BLaER1 treated with 17β-estradiol and CSF1 and Interleukin-3, amounts not matched to agents 10 nM and 100 nM (cell line): ENCODE measurements at regions not wholly inside any gene's neighbourhood (a gene's known extent, or its start where the extent isn't known, plus 50 kb on each side); places are given as distances from the start of the nearest gene placed in this dataset.
"Not testable (repeated sequence)": the region's sequence is repeated elsewhere in the genome, so short reads cannot be mapped to it uniquely, and the experiment has no call there.

Experiments
- H3K27ac ChIP-seq, 11 experiments: shearing (Covaris generic); formaldehyde crosslinking; 2 replicates each; pipeline ENCODE4 v1.8.1; 2022
- H3K27me3 ChIP-seq, 11 experiments: shearing (Covaris generic); formaldehyde crosslinking; 2 replicates each; pipeline ENCODE4 v1.8.1; 2022
- H3K36me3 ChIP-seq, 11 experiments: shearing (Covaris generic); formaldehyde crosslinking; 2 replicates each; pipeline ENCODE4 v1.8.1; 2022
- H3K4me1 ChIP-seq, 10 experiments: shearing (Covaris generic); formaldehyde crosslinking; 2 replicates each; pipeline ENCODE4 v1.8.1; 2022
- H3K4me2 ChIP-seq, 11 experiments: shearing (Covaris generic); formaldehyde crosslinking; 2 replicates each; pipeline ENCODE4 v1.8.1; 2022
- H3K4me3 ChIP-seq, 10 experiments: shearing (Covaris generic); formaldehyde crosslinking; 2 replicates each; pipeline ENCODE4 v1.8.1; 2022
- H3K9ac ChIP-seq, 11 experiments: shearing (Covaris generic); formaldehyde crosslinking; 2 replicates each; pipeline ENCODE4 v1.8.1; 2022
- H3K9me3 ChIP-seq, 11 experiments: shearing (Covaris generic); formaldehyde crosslinking; replicated peaks in 1 of 11; 2 replicates each; pipeline ENCODE4 v1.8.1; 2022
- H4K20me1 ChIP-seq, 11 experiments: shearing (Covaris generic); formaldehyde crosslinking; 2 replicates each; pipeline ENCODE4 v1.8.1; 2022

DNA sequence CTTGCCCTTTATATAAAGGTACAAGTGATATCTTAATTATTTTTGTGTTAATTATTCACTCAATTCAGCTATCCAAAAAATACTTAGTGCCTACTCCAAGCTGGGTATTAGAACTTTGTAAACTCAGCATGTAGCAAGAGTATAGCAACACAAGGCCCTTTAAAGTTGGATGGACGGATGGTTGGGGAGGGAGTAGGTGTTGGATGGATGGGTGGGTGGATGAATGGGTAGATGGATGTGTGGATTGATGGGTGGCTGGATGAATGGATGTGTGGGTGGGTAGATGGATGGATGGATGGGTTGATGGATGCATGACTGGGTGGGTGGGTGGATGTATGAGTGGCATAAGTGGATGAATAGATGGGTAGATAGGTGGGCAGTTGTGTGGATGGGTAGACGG is 211.5 kb downstream of the BANP start:
- not testable (repeated sequence) for H3K9me3 ChIP-seq, H3K4me3 ChIP-seq, H3K9ac ChIP-seq, H3K4me2 ChIP-seq, H3K27ac ChIP-seq, H3K27me3 ChIP-seq, H4K20me1 ChIP-seq, H3K36me3 ChIP-seq
- H3K4me1 ChIP-seq, result peaks cover 0 to 22% (median 6%) of the 10 kb centered on the region in 10 experiments; a peak in 10 of 20 replicates

DNA sequence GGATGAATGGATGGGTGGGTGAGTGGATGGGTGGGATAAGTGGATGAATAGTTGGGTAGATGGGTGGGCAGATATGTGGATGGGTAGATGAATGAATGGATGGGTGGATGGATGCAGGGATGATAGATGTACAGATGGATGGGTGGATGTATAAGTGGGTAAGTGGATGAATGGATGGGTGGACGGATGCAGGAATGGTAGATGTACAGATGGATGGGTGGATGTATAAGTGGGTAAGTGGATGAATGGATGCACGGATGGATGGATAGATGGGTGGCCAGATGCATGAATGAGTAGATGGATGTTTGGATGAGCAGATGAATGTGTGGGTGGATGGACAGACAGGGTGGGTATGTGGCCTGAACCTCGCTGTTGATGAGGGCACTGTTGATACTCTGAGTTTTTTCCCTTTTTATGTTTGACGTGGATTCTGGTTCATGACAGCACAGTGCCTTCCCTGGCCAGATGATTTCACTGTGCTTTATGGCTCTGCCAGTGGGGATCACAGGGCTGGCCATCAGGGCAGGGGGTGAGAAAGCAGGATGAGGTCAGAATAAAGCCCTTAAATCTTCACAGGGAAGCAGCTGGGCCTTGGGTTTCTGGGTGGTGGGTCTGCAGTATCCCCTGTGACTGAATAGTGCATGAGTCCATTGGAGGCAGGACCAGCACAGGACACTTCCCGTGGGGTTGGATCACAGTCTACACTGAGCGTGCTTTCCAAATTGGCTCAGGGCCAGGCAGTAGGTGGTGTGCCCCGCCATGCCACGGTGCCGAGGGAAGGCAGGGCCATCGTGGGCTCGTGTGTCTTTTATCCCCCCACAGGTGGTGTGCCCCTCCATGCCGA is 213.2 kb downstream of the BANP start:
- not testable (repeated sequence) for H3K27me3 ChIP-seq, H3K27ac ChIP-seq, H3K36me3 ChIP-seq, H3K9me3 ChIP-seq, H3K9ac ChIP-seq, H3K4me3 ChIP-seq, H4K20me1 ChIP-seq
- Histone ChIP-seq H3K4me2 (peak overlapping the region in 1 of 11 experiments; percentile 20; a peak in 3 of 22 replicates), H3K4me1 (peaks cover 0 to 34% (median 22%) of the 10 kb centered on the region in 10 experiments; a peak in 17 of 20 replicates)

DNA sequence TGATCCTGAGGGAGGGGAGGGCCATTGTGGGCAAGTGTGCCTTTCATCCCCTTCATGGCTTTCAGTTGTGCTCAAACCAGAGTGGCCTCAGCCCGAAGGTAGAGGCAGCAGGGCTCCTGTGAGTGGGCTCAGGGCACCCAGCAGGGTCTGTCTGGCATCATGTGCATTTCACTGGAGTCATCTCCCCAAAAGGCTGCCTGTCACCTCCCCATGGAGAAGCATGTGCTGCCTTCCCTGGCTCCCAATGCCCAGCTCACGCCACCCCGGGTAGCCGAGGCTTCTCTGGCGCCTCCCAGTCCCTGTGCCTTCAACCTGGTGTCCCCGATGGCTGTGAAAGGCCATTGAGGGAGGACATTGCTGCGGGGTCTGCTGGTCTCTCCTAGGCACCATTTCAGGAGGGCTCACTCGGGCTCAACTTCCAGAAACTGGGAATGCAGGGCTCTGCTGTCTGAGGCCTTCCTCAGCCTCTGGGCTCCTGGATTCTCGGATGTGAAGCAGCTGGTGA is 213.9 kb downstream of the BANP start:
- H4K20me1 ChIP-seq, H3K9ac ChIP-seq, H3K27ac ChIP-seq, H3K36me3 ChIP-seq, H3K4me3 ChIP-seq, H3K27me3 ChIP-seq, H3K9me3 ChIP-seq: not testable (repeated sequence)
- Histone ChIP-seq H3K4me2 (peak overlapping the region in 2 of 11 experiments; percentile 5 to 20; a peak in 3 of 22 replicates), H3K4me1 (peaks cover 0 to 39% (median 28%) of the 10 kb centered on the region in 10 experiments; a peak in 17 of 20 replicates)

DNA sequence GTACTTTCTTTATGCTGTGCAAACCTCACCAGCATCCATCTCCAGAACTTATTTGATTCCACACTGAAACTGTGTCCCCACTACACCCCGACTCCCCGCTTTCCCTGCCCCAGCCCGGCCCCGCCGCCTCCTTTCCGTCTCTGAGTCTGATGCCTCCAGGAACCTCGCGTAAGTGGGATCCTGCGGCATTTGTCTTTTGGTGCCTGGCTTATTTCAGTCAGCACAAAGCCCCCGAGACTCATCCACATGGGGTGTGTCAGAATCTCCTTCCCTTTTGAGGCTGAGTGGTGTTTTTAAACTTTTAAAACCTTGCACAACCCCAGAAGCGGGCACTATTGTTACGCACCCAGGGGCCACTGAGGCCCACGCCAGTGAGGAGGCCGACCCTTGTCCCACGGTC is 214.4 kb downstream of the BANP start:
- H3K36me3 ChIP-seq, H3K27ac ChIP-seq, H3K9ac ChIP-seq, H3K9me3 ChIP-seq, H3K27me3 ChIP-seq, H3K4me3 ChIP-seq, H4K20me1 ChIP-seq: not testable (repeated sequence)
- Histone ChIP-seq H3K4me2 (peak overlapping the region in 1 of 11 experiments; percentile 20; a peak in 2 of 22 replicates), H3K4me1 (peaks cover 2 to 45% (median 34%) of the 10 kb centered on the region in 10 experiments; a peak in 19 of 20 replicates)

DNA sequence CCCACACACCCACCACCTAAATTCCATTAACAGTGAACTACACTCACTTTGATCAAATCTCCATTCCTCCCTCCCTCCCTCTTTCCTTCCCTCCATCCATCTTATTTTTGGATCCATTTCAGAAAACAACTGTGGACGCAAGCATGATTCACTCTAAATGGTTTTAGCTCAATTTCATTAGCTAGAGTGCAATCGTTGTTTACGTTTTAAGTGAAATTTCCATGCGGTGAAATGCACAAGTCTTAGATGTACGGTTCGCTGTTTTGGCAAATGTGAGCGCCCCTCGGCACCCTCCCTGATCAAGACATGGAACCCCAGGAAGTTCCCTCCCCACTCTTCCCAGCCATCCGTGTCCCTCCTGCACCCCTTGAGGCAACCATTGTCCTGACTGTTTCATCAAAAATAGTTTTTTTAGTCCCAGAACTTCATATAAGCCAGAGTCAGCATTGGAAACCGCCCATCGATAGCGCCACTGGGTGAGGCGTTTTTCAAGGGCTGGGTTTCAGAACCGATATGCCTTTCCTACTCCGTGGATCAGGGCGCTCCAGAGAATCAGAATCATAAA is 215.1 kb downstream of the BANP start:
- not testable (repeated sequence) for H3K9me3 ChIP-seq, H3K27me3 ChIP-seq, H3K27ac ChIP-seq, H3K9ac ChIP-seq, H3K36me3 ChIP-seq, H3K4me3 ChIP-seq, H4K20me1 ChIP-seq
- peaks cover 8 to 51% (median 40%) of the 10 kb centered on the region in 10 experiments; a peak in 19 of 20 replicates for H3K4me1 ChIP-seq
- peak overlapping the region in 5 of 11 experiments; percentile 24 to 38 (median 34); a peak in 6 of 22 replicates for H3K4me2 ChIP-seq

DNA sequence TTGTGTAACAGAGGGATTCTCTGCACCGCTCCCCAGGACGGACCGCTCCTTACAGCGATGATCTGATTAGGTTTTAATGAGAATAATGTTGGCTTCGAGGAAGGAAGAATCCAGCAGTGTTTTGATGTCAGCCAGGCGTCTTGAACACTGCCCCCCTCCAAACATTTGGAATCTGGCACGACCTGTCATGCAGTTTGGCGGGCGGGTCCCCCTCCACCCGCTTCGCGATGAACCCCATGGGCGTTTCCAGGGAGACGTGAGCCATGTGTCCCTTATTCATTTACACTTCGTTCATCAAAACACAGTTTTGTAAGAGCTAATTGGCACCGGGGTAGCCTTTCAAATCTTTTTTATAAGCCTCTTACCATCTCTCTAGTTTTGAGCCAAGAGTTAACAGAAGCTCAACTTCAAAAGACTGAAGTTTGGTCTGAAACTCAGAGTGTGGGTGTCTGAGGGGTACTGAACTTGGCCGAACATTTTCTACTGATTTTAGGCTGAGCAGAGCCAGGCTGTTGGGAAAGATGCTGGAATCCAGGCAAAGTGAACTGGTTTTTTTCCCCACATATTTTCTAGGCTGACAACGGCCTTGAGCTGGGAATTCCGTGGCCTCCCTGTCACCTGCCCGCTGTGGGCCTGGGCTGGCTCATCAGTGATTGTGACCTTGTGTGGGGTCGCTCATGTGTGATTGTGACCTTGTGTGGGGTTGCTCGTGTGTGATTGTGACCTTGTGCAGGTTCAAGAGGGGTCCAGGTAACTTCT is 214.8 kb upstream of the ZNF469 start:
- H3K9me3 ChIP-seq, H3K4me3 ChIP-seq, H3K9ac ChIP-seq, H3K27ac ChIP-seq, H4K20me1 ChIP-seq, H3K27me3 ChIP-seq, H3K36me3 ChIP-seq: not testable (repeated sequence)
- H3K4me1 ChIP-seq, result peaks cover 8 to 61% (median 50%) of the 10 kb centered on the region in 10 experiments; a peak in 19 of 20 replicates
- peak overlapping the region in 6 of 11 experiments; percentile 62 to 80 (median 69); a peak in 8 of 22 replicates for H3K4me2 ChIP-seq

DNA sequence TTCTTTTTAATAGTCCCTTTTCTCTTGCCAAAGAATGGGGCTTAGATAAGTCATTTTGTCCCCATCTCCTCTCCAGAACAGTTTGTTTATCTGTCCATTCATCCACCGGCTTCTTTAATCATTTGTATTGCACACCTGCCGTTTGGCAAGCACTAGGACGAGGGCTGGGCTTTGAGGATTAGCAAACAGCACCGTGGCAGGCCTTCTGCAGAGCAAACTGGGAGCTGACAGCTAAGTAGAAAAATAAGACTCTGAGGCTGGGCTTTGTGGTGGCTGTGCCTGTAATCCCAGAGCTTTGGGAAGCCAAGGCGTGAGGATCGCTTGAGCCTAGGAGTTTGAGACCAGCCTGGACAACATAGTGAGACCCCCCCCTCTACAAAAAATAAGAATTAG is 214.2 kb upstream of the ZNF469 start:
- not testable (repeated sequence) for H3K36me3 ChIP-seq, H4K20me1 ChIP-seq, H3K9me3 ChIP-seq, H3K27ac ChIP-seq, H3K4me3 ChIP-seq, H3K27me3 ChIP-seq, H3K9ac ChIP-seq
- H3K4me2 ChIP-seq, result peak overlapping the region in 8 of 11 experiments; percentile 62 to 80 (median 69); a peak in 14 of 22 replicates
- H3K4me1 ChIP-seq, result peaks cover 8 to 61% (median 50%) of the 10 kb centered on the region in 10 experiments; a peak in 19 of 20 replicates

DNA sequence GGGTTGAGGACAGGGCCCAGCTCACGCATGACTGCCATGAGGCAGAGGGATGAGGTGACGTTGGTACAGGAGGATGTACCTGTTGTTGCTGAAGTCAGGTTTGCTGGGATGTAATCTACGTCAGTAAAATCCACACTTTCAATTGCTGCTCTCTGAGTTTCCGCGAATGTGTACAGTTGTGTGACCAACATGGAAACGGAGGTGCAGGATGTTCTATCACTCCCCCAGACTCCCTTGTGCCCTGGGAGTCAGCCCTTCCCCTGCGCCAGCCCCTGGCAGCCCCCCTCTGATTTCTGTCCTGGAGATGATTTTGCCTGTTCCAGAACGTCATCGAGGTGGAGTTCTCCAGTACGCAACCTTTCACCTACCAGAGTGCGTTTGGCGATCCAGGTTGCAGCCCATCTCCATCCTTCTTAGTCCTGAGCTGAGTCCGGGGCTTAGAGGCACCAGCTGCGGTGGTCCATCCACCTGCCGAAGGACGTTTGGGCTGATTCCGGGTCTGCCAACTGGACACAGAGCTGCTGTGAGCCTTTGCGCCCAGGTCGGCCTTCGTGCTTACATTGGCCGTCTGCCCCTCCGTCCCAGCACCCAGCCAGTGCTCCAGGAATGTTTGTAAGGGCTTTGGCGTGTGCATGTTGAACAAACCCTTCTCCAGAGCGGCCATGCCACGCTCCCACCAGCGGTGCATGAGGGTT is 213.5 kb upstream of the ZNF469 start:
- not testable (repeated sequence) for H3K4me3 ChIP-seq, H3K36me3 ChIP-seq, H3K27ac ChIP-seq, H3K27me3 ChIP-seq, H3K9me3 ChIP-seq, H4K20me1 ChIP-seq, H3K9ac ChIP-seq
- Histone ChIP-seq H3K4me2 (peak overlapping the region in 10 of 11 experiments; percentile 22 to 80 (median 68); a peak in 18 of 22 replicates), H3K4me1 (peaks cover 8 to 61% (median 50%) of the 10 kb centered on the region in 10 experiments; a peak in 19 of 20 replicates)

DNA sequence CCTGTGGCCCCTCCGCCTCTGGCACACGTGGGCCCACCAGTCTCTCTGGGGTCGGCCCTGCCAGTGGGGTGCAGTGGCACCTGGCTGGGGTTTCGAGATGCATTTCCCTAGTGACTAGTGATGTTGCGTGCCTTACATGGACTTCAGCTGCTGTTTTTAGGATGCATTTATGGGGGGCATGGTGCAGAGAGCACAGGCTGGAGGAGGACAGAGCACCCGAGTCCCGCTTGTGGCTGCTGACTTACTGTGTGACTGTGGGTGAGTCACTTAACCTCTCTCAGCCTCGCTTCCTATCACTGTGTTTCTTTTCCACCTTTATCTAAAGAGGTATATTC is 213.0 kb upstream of the ZNF469 start:
- H3K9me3 ChIP-seq, H3K4me3 ChIP-seq, H3K9ac ChIP-seq, H3K27me3 ChIP-seq, H3K27ac ChIP-seq, H3K36me3 ChIP-seq, H4K20me1 ChIP-seq: not testable (repeated sequence)
- peaks cover 8 to 61% (median 50%) of the 10 kb centered on the region in 10 experiments; a peak in 19 of 20 replicates for H3K4me1 ChIP-seq
- peak overlapping the region in 10 of 11 experiments; percentile 22 to 80 (median 68); a peak in 18 of 22 replicates for H3K4me2 ChIP-seq
